HEK293T (cell line): ENCODE measurements at regions not wholly inside any gene's neighbourhood (a gene's known extent, or its start where the extent isn't known, plus 50 kb on each side); places are given as distances from the start of the nearest gene placed in this dataset.

Source experiments
- CTCF ChIA-PET: fragments of 350-600 bp; formaldehyde crosslinking; extraction: SDS; loops from one replicate; lab custom pipeline; 2021; ENCODE audit warnings: antibody characterized with exemption, inconsistent platforms; lab: Yijun Ruan, JAX
- POLR2A ChIA-PET: fragments of 350-600 bp; formaldehyde crosslinking; extraction: SDS; loops from one replicate; lab custom pipeline; 2020; ENCODE audit warnings: antibody characterized with exemption, inconsistent platforms; lab: Yijun Ruan, JAX
- DNase-seq: peaks from one replicate; pipeline ENCODE4 v3.0.0; 2012; ENCODE audit warnings: mixed read lengths; ENCODE audit errors: extremely low spot score
- ARNT ChIP-seq: fragments of 450-650 bp; IDR thresholded peaks from 2 replicates; pipeline ENCODE4 v1.6.1; 2017; ENCODE audit warnings: mild to moderate bottlenecking
- BHLHE40 ChIP-seq: fragments of 450-650 bp; IDR thresholded peaks from 2 replicates; pipeline ENCODE4 v1.6.1; 2016; ENCODE audit warnings: mild to moderate bottlenecking, moderate library complexity, borderline replicate concordance
- CTBP1 ChIP-seq: fragments of 450-650 bp; IDR thresholded peaks from 2 replicates; pipeline ENCODE4 v1.6.1; 2016; ENCODE audit warnings: borderline replicate concordance
- ELF4 ChIP-seq: fragments of 450-650 bp; IDR thresholded peaks from 2 replicates; pipeline ENCODE4 v1.6.1; 2017; ENCODE audit warnings: antibody characterized with exemption
- FOXA1 ChIP-seq: fragments of 450-650 bp; IDR thresholded peaks from 2 replicates; pipeline ENCODE4 v1.6.1; 2016; ENCODE audit warnings: mild to moderate bottlenecking
- FOXK2 ChIP-seq: fragments of 450-650 bp; IDR thresholded peaks from 2 replicates; pipeline ENCODE4 v1.6.1; 2016; ENCODE audit warnings: mild to moderate bottlenecking
- FOXM1 ChIP-seq: fragments of 450-650 bp; IDR thresholded peaks from 2 replicates; pipeline ENCODE4 v1.6.1; 2017; ENCODE audit warnings: mild to moderate bottlenecking, borderline replicate concordance
- HDGF ChIP-seq: fragments of 450-650 bp; IDR thresholded peaks from 2 replicates; pipeline ENCODE4 v1.6.1; 2017; ENCODE audit warnings: antibody characterized with exemption, borderline replicate concordance
- L3MBTL2 ChIP-seq: fragments of 450-650 bp; conservative IDR thresholded peaks from 2 replicates; pipeline ENCODE4 v1.6.1; 2016; ENCODE audit warnings: mild to moderate bottlenecking
- LEF1 ChIP-seq: fragments of 450-650 bp; IDR thresholded peaks from 2 replicates; pipeline ENCODE4 v1.6.1; 2017; ENCODE audit warnings: mild to moderate bottlenecking, borderline replicate concordance
- NFRKB ChIP-seq: fragments of 450-650 bp; IDR thresholded peaks from 2 replicates; pipeline ENCODE4 v1.6.1; 2016; ENCODE audit warnings: mild to moderate bottlenecking, moderate library complexity
- SP1 ChIP-seq: fragments of 450-650 bp; IDR thresholded peaks from 2 replicates; pipeline ENCODE4 v1.6.1; 2017
- SUZ12 ChIP-seq: fragments of 450-650 bp; IDR thresholded peaks from 2 replicates; pipeline ENCODE4 v1.6.1; 2016; ENCODE audit warnings: mild to moderate bottlenecking
- TARDBP ChIP-seq: fragments of 450-650 bp; IDR thresholded peaks from 2 replicates; pipeline ENCODE4 v1.6.1; 2016
- ZNF384 ChIP-seq: fragments of 450-650 bp; IDR thresholded peaks from 2 replicates; pipeline ENCODE4 v1.6.1; 2016
- TF ChIP-seq, protein P1 (sequence below): fragments of 450-650 bp; IDR thresholded peaks from 2 replicates; pipeline ENCODE4 v1.6.1; 2016

DNA sequence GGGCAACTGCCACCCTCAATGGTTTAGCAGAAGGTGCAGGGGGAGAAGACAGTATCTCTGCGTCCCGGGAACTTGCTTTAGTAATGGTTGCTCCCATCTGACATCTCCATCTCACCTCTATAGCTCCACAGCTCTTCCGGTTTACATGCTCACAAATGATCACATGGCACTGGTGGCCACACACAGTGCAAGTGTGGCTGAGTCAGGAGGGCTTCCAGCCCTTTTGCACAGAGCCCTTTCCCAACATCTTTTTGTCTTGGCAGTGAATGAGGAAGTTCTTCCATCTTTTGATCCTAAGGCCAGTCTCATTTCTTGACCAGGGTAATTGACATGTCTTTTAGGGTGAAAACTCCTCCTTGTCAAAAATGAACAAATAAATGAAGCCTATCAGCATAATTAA lies 347.7 kb downstream of the LPIN1 start:
- TF ChIP-seq ELF4: no peak
- TF ChIP-seq L3MBTL2: no peak
- no peak for TF ChIP-seq FOXA1
- TF ChIP-seq, protein P1, sequence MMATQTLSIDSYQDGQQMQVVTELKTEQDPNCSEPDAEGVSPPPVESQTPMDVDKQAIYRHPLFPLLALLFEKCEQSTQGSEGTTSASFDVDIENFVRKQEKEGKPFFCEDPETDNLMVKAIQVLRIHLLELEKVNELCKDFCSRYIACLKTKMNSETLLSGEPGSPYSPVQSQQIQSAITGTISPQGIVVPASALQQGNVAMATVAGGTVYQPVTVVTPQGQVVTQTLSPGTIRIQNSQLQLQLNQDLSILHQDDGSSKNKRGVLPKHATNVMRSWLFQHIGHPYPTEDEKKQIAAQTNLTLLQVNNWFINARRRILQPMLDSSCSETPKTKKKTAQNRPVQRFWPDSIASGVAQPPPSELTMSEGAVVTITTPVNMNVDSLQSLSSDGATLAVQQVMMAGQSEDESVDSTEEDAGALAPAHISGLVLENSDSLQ: no peak
- no peak for TF ChIP-seq LEF1
- no peak for TF ChIP-seq HDGF
- TF ChIP-seq NFRKB: no peak
- no peak for TF ChIP-seq SP1
- no peak for TF ChIP-seq ZNF384
- no peak for TF ChIP-seq SUZ12
- DNase-seq: no peak
- ChIA-PET POLR2A (no interaction called here), CTCF (no interaction called here)

DNA sequence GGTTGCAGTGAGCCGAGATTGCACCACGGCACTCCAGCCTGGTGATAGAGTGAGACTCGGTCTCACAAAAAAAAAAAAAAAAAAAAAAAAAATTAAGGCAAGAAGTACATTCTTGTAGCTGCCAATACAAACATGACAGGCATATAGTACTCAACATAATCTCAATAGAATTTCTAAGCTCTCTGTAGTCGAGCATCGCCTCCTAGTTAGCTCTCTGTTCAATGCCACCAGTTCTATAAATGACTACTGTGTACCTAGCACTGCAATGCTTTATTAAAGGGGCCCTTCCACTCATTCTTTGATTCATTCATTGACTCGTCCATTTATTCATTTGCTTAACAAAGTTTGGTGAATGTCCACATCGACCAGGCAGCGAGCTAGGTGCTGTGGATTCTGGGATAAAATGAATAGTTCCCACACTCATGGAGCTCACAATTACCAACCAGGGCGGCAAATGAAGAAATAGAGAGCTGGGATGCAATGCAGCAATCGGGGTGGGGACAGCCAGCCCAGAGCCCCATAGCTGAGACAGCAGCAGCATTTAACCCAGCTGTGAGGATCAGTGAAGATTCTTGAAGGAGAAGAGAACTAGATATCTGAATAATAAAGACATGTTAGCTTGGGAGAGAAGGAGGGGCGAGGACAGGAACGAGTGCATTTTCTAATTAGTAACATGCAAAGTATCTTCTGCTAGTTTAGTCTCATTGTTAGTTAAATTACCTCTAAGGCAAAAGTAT lies 349.8 kb downstream of the LPIN1 start:
- ChIA-PET CTCF (interaction anchor here (0.5 kb wide), 1 partner anchor 403 kb away, joined by 3 read pairs; no protein-coding TSS in a partner anchor), POLR2A (no interaction called here)
- TF ChIP-seq FOXK2 (no peak), TARDBP (no peak), HDGF (no peak)
- no peak for DNase-seq

DNA sequence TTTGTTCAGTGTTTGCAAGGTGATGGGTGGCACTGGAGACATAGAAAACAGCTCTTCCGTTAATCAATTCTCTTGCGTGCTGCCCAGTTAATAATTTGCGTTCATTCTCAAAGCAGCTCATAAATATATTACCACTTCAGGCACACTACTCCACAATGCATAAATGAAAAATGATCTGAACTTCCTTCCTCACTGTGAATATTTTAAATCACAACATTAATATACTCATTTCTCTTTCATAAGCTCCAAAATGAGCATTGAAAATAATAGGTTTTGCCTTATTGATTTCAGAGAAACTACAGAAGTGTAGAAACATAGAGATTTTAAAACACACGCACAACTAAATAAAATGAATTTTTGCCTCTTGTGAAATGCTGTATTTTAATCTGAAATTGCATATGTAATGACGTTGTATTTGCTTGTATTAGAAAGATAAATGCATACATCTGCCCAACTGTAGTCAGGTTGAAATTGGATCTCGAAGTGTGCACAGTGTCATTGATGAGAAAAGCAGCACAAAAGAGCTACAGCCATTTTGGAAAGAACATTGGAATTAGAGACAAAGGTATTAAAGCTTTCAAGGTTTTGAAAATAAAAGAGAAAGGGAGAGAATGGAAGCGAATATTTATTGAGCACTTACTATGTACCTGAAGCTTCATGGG lies 350.5 kb downstream of the LPIN1 start:
- no peak for DNase-seq
- POLR2A ChIA-PET: no interaction called here
- TF ChIP-seq ZNF384 (no peak), FOXM1 (no peak), SUZ12 (no peak), LEF1 (no peak), HDGF (no peak), FOXA1 (no peak), FOXK2 (no peak), BHLHE40 (no peak), CTBP1 (no peak), TARDBP (no peak), SP1 (no peak), ARNT (no peak), L3MBTL2 (no peak), NFRKB (no peak), ELF4 (no peak)
- TF ChIP-seq, protein P1: no peak
- CTCF ChIA-PET: interaction anchor here (0.5 to 0.6 kb wide), 2 partner anchors 144 to 404 kb away, joined by 3 read pairs; no protein-coding TSS in a partner anchor

DNA sequence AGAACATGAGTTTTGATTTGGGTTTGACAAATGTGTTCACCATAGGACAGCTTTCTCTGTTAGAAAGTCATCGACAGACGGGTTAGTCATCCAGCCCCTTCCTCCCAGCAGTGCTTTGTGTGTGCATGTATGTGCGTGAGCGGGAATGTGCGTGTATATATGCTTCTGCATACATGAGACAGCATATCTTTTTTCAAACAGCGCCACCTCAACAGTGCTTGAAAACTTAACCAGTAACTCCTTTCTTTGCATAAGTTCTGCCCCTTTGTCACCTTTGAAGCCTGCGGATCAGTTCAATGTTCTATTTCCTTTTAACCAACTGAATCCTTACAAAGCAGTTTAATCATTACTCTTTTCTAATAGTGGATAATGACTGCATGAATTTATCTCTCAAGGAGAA lies 351.4 kb downstream of the LPIN1 start:
- no peak for DNase-seq
- TF ChIP-seq SUZ12 (no peak), NFRKB (no peak), HDGF (no peak), TARDBP (no peak), ZNF384 (no peak), ELF4 (no peak), FOXA1 (no peak), LEF1 (no peak), L3MBTL2 (no peak), CTBP1 (no peak), ARNT (no peak), BHLHE40 (no peak)
- TF ChIP-seq, protein P1: no peak
- POLR2A ChIA-PET: no interaction called here
- CTCF ChIA-PET: interaction anchor here (0.6 kb wide), 1 partner anchor 143 kb away, joined by 3 read pairs; no protein-coding TSS in a partner anchor

DNA sequence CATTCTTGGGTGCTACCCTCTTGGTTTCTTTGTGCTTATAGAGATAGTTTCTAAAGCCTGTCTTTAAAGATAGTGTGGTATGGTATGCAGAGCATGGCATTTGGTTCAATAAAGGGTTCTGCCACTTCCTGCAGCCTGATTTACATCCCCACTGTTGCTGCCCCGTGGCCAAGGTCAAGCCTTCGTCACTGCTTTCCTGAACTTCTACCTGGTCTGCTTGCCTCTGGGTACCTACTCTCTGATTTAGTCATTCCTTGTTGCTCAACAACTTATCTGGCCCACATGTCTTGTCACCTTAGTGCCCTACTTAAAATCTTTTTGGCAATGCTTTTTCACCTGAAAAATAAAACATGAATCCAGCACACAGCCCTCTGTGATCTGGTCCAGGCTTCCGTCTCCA lies 352.9 kb downstream of the LPIN1 start:
- no peak for DNase-seq
- ChIA-PET CTCF (no interaction called here), POLR2A (no interaction called here)
- no peak for TF ChIP-seq LEF1
- TF ChIP-seq HDGF: no peak
- TF ChIP-seq SP1: no peak
- no peak for TF ChIP-seq FOXA1
- no peak for TF ChIP-seq CTBP1
- TF ChIP-seq FOXK2: no peak
- TF ChIP-seq FOXM1: no peak
- TF ChIP-seq, protein P1: no peak
- no peak for TF ChIP-seq SUZ12
- no peak for TF ChIP-seq NFRKB
- no peak for TF ChIP-seq ELF4

DNA sequence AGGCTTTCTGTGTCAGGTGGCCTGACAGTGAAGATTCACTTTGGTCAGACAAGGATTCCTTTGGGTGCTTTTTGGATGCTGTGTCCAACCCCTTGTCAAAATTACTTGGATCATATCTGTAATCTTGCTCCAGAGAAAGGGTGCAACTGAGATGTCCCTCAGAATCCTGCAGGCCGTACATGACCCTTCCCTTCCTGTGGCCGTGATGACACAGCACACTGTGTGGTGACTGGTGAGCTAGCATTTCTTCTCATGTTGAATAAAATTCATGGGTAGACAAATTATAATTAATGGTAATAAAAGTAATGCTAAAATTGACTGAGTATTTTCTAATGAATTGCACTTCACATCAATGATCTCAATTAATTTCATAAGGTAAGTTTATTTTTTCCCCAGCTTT lies 356.2 kb downstream of the LPIN1 start:
- CTCF ChIA-PET: no interaction called here
- POLR2A ChIA-PET: no interaction called here
- TF ChIP-seq ZNF384: no peak
- no peak for TF ChIP-seq TARDBP
- TF ChIP-seq SP1: no peak
- TF ChIP-seq FOXA1: no peak
- no peak for TF ChIP-seq ARNT
- TF ChIP-seq FOXM1: no peak
- no peak for TF ChIP-seq HDGF
- TF ChIP-seq NFRKB: no peak
- TF ChIP-seq LEF1: no peak
- no peak for TF ChIP-seq ELF4
- TF ChIP-seq, protein P1: no peak
- no peak for TF ChIP-seq CTBP1
- no peak for TF ChIP-seq L3MBTL2
- TF ChIP-seq SUZ12: no peak
- DNase-seq: no peak
